ENCODE measurements at regions not wholly inside any gene's neighbourhood (a gene's known extent, or its start where the extent isn't known, plus 50 kb on each side); places are given as distances from the start of the nearest gene placed in this dataset.

DNA sequence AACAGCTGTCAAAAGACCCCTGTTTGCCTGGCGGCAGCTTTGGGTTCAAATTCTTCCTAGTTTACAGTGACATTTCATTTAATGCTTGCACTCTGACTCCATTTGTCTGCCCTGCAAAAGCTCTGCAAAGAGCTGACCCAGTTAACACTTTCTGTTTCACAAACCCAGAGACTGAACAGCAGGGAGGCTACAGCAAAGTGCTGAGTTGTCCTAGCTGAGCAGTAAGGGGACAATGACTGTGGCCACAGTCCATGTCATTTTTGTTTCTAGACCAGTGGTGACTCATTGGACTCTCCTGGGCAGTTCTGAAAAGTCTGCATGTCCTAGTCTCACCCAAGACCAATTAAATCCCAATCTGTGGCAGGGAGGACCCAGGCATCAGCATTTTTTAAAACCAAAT is 994.8 kb upstream of the WWC1 start:
- no peak for DNase-seq (ENCODE audit: low read depth)

- DNase-seq (ENCODE audit: low read depth) = peak; percentile 6
Observed at GRCh38 chr5:167299861-167300260, 991.6 kb upstream of the WWC1 start.

DNA sequence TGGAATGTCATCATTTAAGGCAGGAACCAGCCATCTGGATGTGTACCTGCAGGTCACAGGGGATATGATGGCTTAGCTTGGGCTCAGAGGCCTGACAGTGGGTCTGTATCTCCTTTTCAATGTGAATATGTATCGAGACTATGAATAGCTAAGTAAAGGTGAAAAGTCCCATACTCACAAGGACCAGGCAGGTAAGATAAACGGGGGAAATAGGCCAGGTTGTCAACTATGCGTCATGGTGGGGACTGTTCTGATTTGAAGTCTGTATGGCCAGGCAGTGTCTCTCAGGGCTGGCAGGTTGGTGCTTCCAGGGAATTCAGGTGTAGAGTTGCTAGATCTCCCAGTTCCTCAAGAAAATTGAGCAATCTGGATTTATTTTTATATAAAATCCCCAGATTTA is 987.9 kb upstream of the WWC1 start:
- DNase-seq (ENCODE audit: low read depth) = no peak

- no peak for DNase-seq (ENCODE audit: low read depth)
Observed at GRCh38 chr5:167304834-167305469, 986.5 kb upstream of the WWC1 start.

GRCh38 chr5:167305591-167306213 is 985.7 kb upstream of the WWC1 start:
- DNase-seq (ENCODE audit: low read depth) = no peak

DNA sequence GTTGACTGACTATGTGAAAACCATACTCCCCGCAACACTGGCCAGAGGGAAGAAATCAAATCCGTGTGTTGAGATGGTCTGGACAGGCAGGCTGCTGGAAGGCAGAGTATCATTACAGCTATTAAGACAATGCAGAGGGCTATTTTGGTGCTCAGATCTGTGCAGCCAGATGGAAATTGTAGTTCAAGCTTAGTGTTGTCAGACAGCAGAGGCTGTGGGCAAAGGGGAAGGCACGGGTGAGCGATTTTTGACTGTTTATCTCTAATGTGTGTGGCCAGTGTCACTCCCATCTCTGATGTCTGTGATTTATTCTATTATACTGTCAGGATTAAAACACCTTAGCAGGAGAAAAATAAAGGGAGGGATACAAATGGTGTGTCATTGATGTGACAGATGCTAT is 984.4 kb upstream of the WWC1 start:
- no peak for DNase-seq (ENCODE audit: low read depth)

DNA sequence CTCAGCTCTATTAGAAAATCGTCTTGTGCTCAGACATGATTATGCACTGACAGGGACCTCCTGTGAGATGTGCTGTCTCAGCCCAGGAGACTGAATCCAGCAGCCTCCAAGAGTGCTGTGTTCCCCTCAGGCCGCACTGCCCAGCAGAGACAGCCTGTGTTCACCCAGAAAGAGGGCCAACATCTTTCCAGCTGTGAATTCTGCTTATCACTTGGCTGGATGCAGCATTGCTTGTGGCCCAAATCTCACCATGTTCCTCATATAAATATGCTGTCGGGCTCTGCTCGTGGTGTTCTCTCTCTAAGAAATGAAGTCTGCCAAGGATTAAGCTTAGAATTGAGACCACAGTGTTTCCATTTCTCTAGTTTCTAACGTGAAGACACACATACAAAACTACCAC is 983.0 kb upstream of the WWC1 start:
- DNase-seq (ENCODE audit: low read depth) = no peak

DNA sequence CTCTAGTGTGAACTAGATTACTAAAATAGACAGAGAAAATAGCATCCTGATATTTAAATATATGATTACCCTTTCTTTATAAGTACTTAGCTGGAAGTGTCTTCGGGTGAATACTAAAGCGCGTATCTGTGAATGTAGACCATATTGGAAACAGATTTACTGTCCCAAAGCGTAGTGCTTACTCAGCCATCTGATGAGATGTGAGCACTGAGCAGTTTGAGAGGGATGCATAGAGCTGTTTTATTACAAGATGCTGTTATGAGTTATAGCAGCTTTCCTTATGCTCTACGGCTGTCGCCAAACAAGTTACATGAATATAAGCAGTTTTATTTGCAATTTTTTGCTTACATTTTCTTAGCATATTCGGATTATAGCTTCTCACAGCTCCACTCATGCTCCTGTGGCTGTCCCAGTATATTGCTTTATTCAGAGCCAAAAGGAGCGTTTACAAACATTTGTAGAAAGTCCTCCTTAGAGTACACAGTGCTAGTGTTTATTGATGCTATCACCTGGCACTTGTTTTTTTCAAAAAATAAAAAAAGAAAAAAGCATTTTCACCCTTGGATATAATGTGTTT is 981.4 kb upstream of the WWC1 start:
- DNase-seq (ENCODE audit: low read depth) = no peak

- DNase-seq (ENCODE audit: low read depth) = no peak
Observed at GRCh38 chr5:167311340-167311739, 980.1 kb upstream of the WWC1 start.

DNA sequence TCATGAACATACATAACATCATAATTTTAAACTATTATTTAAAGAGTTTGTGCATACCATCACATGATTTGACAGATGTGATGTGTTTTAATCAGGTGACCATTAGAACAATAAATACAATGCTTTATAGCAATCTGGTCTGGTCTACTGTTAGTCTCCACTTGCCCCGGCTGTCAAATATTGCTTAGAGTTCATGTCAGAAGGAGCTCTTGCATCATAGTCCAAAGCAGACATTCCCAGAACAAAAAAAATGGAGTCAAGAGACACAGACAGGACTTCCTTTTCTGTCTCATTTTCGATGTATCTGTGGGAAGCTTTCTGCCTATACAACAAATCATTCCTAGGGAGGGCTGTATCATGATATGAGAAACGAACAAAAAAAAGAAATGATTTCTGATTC is 979.2 kb upstream of the WWC1 start:
- no peak for DNase-seq (ENCODE audit: low read depth)

GRCh38 chr5:167315762-167316161 is 975.7 kb upstream of the WWC1 start:
- DNase-seq (ENCODE audit: low read depth) = no peak

DNA sequence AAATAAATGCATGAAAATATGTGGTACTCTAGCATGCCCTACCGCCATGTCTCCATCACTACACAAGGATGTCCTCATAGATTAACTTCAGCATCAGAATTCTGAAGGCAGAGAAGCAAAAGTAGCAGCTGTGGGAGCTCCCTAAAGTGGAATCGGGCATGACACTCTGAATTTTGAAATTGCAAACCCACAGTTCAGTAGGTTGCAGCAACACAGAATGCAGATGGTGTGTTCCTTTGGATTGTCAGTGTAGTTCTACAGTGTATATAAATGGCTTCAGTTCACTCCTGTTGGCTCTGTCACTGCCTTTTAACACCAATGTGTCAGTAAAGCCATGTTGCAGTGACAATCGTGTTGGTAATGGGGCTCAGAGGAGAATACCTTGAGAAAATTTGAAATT is 973.6 kb upstream of the WWC1 start:
- peak; percentile 6 for DNase-seq (ENCODE audit: low read depth)

GRCh38 chr5:167319243-167319642 is 972.2 kb upstream of the WWC1 start:
- no peak for DNase-seq (ENCODE audit: low read depth)

GRCh38 chr5:167320019-167320418 is 971.4 kb upstream of the WWC1 start:
- DNase-seq (ENCODE audit: low read depth) = no peak

GRCh38 chr5:167332309-167332708 is 959.1 kb upstream of the WWC1 start:
- no peak for DNase-seq (ENCODE audit: low read depth)

DNA sequence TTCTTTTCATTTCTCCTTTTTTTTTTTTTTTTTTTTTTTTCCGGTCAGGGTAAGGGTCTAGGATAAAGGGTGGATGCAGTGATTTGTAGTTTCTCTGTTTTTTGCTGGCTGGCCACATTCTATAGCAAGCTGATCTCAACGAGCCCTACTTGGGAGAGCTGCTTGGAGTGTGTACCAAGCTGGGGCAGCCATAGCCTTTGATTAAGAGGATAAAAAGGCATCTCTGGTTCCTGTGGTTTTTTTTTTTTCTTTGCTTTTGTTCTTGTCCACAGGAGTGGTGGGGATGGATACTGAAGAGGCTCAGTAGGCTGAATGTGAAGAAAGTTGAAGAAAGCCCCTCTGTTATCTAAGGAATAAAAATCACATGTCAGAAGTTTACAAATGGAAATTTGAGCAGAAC is 955.3 kb upstream of the WWC1 start:
- no peak for DNase-seq (ENCODE audit: low read depth)

- DNase-seq (ENCODE audit: low read depth) = no peak
Observed at GRCh38 chr5:167339205-167339604, 952.2 kb upstream of the WWC1 start.

GRCh38 chr5:167346461-167346860 is 945.0 kb upstream of the WWC1 start:
- no peak for DNase-seq (ENCODE audit: low read depth)

DNA sequence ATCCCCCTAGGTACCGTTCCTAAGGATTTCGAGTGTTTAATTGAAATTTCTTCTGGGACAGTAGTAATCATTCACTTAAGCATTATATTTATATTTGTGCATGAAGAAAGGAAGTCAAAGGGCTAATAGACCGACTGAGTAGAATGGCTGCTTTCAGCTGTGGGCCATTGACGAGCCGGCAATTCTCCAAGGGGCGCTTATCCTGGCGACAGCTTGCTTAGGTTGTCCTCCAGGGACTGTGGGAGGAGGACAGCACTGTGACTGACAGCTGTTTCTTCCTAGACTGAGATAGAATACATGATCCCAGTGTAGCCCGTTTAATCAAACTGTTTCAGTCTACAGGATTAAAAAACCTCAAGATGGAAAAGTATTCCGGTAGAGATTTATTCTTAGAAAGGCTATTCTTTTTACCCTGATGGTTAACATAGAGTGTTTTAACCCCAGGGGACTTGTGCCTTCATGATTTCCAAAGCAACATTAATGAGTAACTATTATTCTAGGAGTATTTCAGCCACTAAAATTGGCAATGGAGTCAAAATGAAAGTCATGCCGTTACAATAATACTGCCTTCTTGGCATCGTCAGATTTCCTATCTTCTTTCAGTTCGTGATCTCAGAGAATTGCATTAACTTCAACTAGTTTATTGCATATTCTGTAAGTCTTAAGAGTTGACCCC is 943.1 kb upstream of the WWC1 start:
- DNase-seq (ENCODE audit: low read depth) = peak; percentile 0

GRCh38 chr5:167348980-167349379 is 942.5 kb upstream of the WWC1 start:
- no peak for DNase-seq (ENCODE audit: low read depth)

DNA sequence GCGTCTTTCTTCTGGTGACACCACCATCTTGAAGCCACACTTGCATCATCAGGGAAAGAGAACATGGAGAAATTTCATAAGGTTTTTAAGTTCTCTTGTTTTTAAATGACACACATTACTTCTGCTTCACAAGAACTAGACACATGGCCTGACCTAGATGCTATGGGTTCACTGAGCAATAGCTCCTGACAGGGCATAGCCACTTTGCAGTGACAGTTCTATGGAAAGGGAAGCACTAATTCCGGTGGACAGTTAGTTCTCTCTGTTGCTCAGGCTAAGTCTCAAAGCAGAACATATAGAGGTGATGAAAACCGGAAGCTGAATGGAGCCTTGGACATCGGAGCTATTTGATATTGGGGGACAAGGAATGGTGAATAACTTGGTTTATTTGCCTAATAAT is 940.1 kb upstream of the WWC1 start:
- no peak for DNase-seq (ENCODE audit: low read depth)

DNA sequence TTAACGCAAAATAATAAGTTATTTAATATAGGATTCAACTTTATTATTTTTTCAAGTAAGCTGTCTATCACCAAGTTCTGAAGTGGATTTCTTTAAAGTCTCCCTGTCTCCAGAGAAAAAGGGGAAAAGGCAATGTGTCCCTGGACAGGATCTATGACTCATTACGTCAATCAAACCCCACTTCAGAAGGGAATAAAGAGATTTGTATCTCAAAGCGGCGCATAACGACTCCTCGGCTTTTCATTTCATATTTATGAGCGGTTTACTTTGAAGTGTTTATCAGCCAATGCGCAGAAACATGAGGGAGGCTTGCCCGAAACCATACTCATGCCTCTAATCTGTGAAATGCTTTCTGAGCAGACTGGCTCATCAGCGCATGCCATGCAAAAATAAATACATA is 938.6 kb upstream of the WWC1 start:
- DNase-seq (ENCODE audit: low read depth) = no peak

- DNase-seq (ENCODE audit: low read depth) = no peak
Observed at GRCh38 chr5:167355346-167355745, 936.1 kb upstream of the WWC1 start.

All from LHCN-M2 (cell line).